Fibroblast of lung (primary cell): ENCODE measurements at regions not wholly inside any gene's neighbourhood (a gene's known extent, or its start where the extent isn't known, plus 50 kb on each side); places are given as distances from the start of the nearest gene placed in this dataset.

Experiments
- DNase-seq, 2 donors: peaks; one replicate each; pipeline versions ENCODE4 v3.0.0 to v3.0.0-alpha.2; 2010; ENCODE audit warnings: low read depth in 2 of 2
- H2AFZ ChIP-seq: 2 replicates; pipeline ENCODE4 v1.5.1; 2012; ENCODE audit warnings: low read length, control low read depth, inconsistent platforms
- H3K27ac ChIP-seq: 2 replicates; pipeline ENCODE4 v1.5.1; 2011; ENCODE audit warnings: low read length, control low read depth; ENCODE audit not compliant: insufficient read depth
- H3K27me3 ChIP-seq: 2 replicates; pipeline ENCODE4 v1.5.1; 2011; ENCODE audit warnings: mild to moderate bottlenecking, low read length; ENCODE audit not compliant: control insufficient read depth, insufficient read depth
- H3K36me3 ChIP-seq: 2 replicates; pipeline ENCODE4 v1.5.1; 2011; ENCODE audit warnings: low read length; ENCODE audit not compliant: control insufficient read depth, insufficient read depth
- H3K4me1 ChIP-seq: 2 replicates; pipeline ENCODE4 v1.5.1; 2011; ENCODE audit warnings: low read length; ENCODE audit not compliant: control insufficient read depth, insufficient read depth; ENCODE audit errors: extremely low read depth
- H3K4me2 ChIP-seq: 2 replicates; pipeline ENCODE4 v1.5.1; 2011; ENCODE audit warnings: low read length, control low read depth; ENCODE audit not compliant: insufficient read depth; ENCODE audit errors: extremely low read depth
- H3K4me3 ChIP-seq, 4 experiments: fragments of 200-600 bp in 1 of 4; sonication (generic) in 1 of 4; replicated peaks in 1 of 4; 2 replicates each; pipeline ENCODE4 v1.5.1; 2011 to 2016; ENCODE audit warnings: low read length in 4 of 4, low read depth in 3 of 4, mild to moderate bottlenecking in 3 of 4, control low read depth in 2 of 4, inconsistent platforms in 1 of 4, mixed read lengths in 1 of 4; ENCODE audit not compliant: insufficient read depth in 1 of 4; ENCODE audit errors: control extremely low read depth in 1 of 4
- H3K79me2 ChIP-seq: 2 replicates; pipeline ENCODE4 v1.5.1; 2012; ENCODE audit warnings: mild to moderate bottlenecking, low read length, inconsistent platforms; ENCODE audit not compliant: control insufficient read depth, insufficient read depth
- H3K9ac ChIP-seq: 2 replicates; pipeline ENCODE4 v1.5.1; 2011; ENCODE audit warnings: mild to moderate bottlenecking, low read length, control low read depth; ENCODE audit not compliant: insufficient read depth
- H3K9me3 ChIP-seq: 2 replicates; pipeline ENCODE4 v1.5.1; 2012; ENCODE audit warnings: low read depth, low read length; ENCODE audit not compliant: control insufficient read depth, insufficient read depth
- H4K20me1 ChIP-seq: 2 replicates; pipeline ENCODE4 v1.5.1; 2011; ENCODE audit warnings: low read length; ENCODE audit not compliant: control insufficient read depth, insufficient read depth; ENCODE audit errors: extremely low read depth
- CTCF ChIP-seq, 2 donors: IDR thresholded peaks in 1 of 2; conservative IDR thresholded peaks in 1 of 2; 1 replicate in 1 of 2; 2 replicates in 1 of 2; pipeline ENCODE4 v1.5.1; 2011 to 2012; ENCODE audit warnings: low read length in 2 of 2, control low read depth in 1 of 2, inconsistent platforms in 1 of 2, low read depth in 1 of 2, mild to moderate bottlenecking in 1 of 2
- EZH2 ChIP-seq: IDR thresholded peaks from 2 replicates; pipeline ENCODE4 v1.5.1; 2012; ENCODE audit warnings: low read length, control low read depth, mild to moderate bottlenecking; ENCODE audit errors: missing control alignments

- Histone ChIP-seq H2AFZ (no peak overlapping the region), H3K36me3 (no peaks in the 10 kb centered on the region), H3K9ac (no peak overlapping the region), H3K9me3 (no peaks in the 10 kb centered on the region), H4K20me1 (no peaks in the 10 kb centered on the region), H3K4me2 (no peak overlapping the region), H3K27ac (no peak overlapping the region), H3K4me3 (no peak overlapping the region), H3K4me1 (no peaks in the 10 kb centered on the region), H3K27me3 (no peaks in the 10 kb centered on the region), H3K79me2 (no peaks in the 10 kb centered on the region)
- peak; percentile 47 to 73 for DNase-seq
- TF ChIP-seq EZH2, result no peak
- no peak for TF ChIP-seq CTCF (conservative IDR thresholded peaks at IDR 0.05 in 1 of 2, IDR thresholded peaks at IDR 0.05 in 1 of 2; ENCODE audit: low read depth in 1 of 2, low read length in 2 of 2)
Measured at GRCh38 chr3:106332884-106333283, 464.1 kb upstream of the CBLB start.

GRCh38 chr3:106333911-106334618 lies 465.3 kb upstream of the CBLB start:
- Histone ChIP-seq H3K4me1 (no peaks in the 10 kb centered on the region), H3K4me2 (no peak overlapping the region), H3K4me3 (no peak overlapping the region), H4K20me1 (no peaks in the 10 kb centered on the region), H3K36me3 (no peaks in the 10 kb centered on the region), H3K27me3 (no peaks in the 10 kb centered on the region), H3K79me2 (no peaks in the 10 kb centered on the region), H2AFZ (no peak overlapping the region), H3K9me3 (no peaks in the 10 kb centered on the region), H3K27ac (no peak overlapping the region), H3K9ac (no peak overlapping the region)
- peak; percentile 68 to 93 for DNase-seq
- TF ChIP-seq EZH2 (no peak), CTCF (conservative IDR thresholded peaks at IDR 0.05 in 1 of 2, IDR thresholded peaks at IDR 0.05 in 1 of 2; ENCODE audit: low read depth in 1 of 2, low read length in 2 of 2) (no peak)

- H3K4me2 ChIP-seq, result no peak overlapping the region
- no peaks in the 10 kb centered on the region for H3K4me1 ChIP-seq
- H3K9me3 ChIP-seq, result no peaks in the 10 kb centered on the region
- no peaks in the 10 kb centered on the region for H3K36me3 ChIP-seq
- TF ChIP-seq CTCF (conservative IDR thresholded peaks at IDR 0.05 in 1 of 2, IDR thresholded peaks at IDR 0.05 in 1 of 2; ENCODE audit: low read depth in 1 of 2, low read length in 2 of 2) (no peak), EZH2 (no peak)
- no peak overlapping the region for H3K27ac ChIP-seq
- DNase-seq, result no peak
- H2AFZ ChIP-seq, result no peak overlapping the region
- no peaks in the 10 kb centered on the region for H4K20me1 ChIP-seq
- H3K27me3 ChIP-seq, result no peaks in the 10 kb centered on the region
- H3K4me3 ChIP-seq, result no peak overlapping the region
- H3K9ac ChIP-seq, result no peak overlapping the region
- no peaks in the 10 kb centered on the region for H3K79me2 ChIP-seq
Measured at GRCh38 chr3:106336619-106337018, 467.8 kb upstream of the CBLB start.
